GM23248 (cell line): ENCODE measurements at regions not wholly inside any gene's neighbourhood (a gene's known extent, or its start where the extent isn't known, plus 50 kb on each side); places are given as distances from the start of the nearest gene placed in this dataset.

ENCODE experiments used
- EZH2 ChIP-seq: fragments of 200-600 bp; sonication (generic); IDR thresholded peaks from 2 replicates; pipeline ENCODE4 v1.6.1; 2018; ENCODE audit warnings: antibody characterized with exemption, mild to moderate bottlenecking; ENCODE audit not compliant: insufficient read depth, poor library complexity, severe bottlenecking
- EZH2phosphoT487 ChIP-seq: fragments of 200-600 bp; sonication (generic); IDR thresholded peaks from 2 replicates; pipeline ENCODE4 v1.6.1; 2018; ENCODE audit warnings: antibody characterized with exemption, moderate library complexity, mild to moderate bottlenecking, low read depth; ENCODE audit not compliant: insufficient read depth

- TF ChIP-seq EZH2 (no peak), EZH2phosphoT487 (no peak)
Observed at GRCh38 chr3:178203650-178204049, 332.6 kb upstream of the KCNMB2 start.
